Urothelium cell line (cell line): ENCODE measurements at regions not wholly inside any gene's neighbourhood (a gene's known extent, or its start where the extent isn't known, plus 50 kb on each side); places are given as distances from the start of the nearest gene placed in this dataset.
A peak's percentile ranks its signal among the peaks of the same experiment; 100 is the strongest.

ENCODE experiments used
- DNase-seq: peaks from one replicate; pipeline ENCODE4 v3.0.0; 2011; ENCODE audit warnings: low spot score, mixed read lengths
- FAIRE-seq: peaks from 2 replicates; lab custom pipeline; 2011; peaks lifted over from hg19 to GRCh38; lab: Jason Lieb, UNC

GRCh38 chr3:72257738-72258137 is 472.8 kb upstream of the PROK2 start:
- FAIRE-seq (no peak), DNase-seq (no peak)

- FAIRE-seq (no peak), DNase-seq (no peak)
These were observed 472.3 kb upstream of the PROK2 start for GRCh38 chr3:72257203-72257602.

- DNase-seq (no peak), FAIRE-seq (no peak)
These were observed 471.8 kb upstream of the PROK2 start for GRCh38 chr3:72256716-72257115.

- FAIRE-seq (no peak), DNase-seq (peak; percentile 76)
These were observed 471.0 kb upstream of the PROK2 start for GRCh38 chr3:72255791-72256559.

- DNase-seq (no peak), FAIRE-seq (no peak)
These were observed 470.2 kb upstream of the PROK2 start for GRCh38 chr3:72255191-72255590.

GRCh38 chr3:72254483-72254882 is 469.5 kb upstream of the PROK2 start:
- FAIRE-seq (no peak), DNase-seq (no peak)

GRCh38 chr3:72250725-72251124 is 465.8 kb upstream of the PROK2 start:
- DNase-seq, result no peak
- FAIRE-seq, result no peak

- DNase-seq, result no peak
These were observed 463.9 kb upstream of the PROK2 start for GRCh38 chr3:72248869-72249268.

GRCh38 chr3:72248389-72248761 is 463.4 kb upstream of the PROK2 start:
- FAIRE-seq (no peak), DNase-seq (no peak)

More at GRCh38 chr3:72248869-72249268, 463.9 kb upstream of the PROK2 start:
- no peak for FAIRE-seq

- DNase-seq (no peak), FAIRE-seq (no peak)
These were observed 462.9 kb upstream of the PROK2 start for GRCh38 chr3:72247645-72248388.

GRCh38 chr3:72247126-72247525 is 462.2 kb upstream of the PROK2 start:
- no peak for FAIRE-seq
- DNase-seq, result no peak

- DNase-seq, result no peak
- FAIRE-seq, result no peak
These were observed 461.7 kb upstream of the PROK2 start for GRCh38 chr3:72246685-72247084.

- no peak for FAIRE-seq
These were observed 460.3 kb upstream of the PROK2 start for GRCh38 chr3:72245183-72245811.

GRCh38 chr3:72244396-72244795 is 459.4 kb upstream of the PROK2 start:
- FAIRE-seq, result no peak
- no peak for DNase-seq

More at GRCh38 chr3:72245183-72245811, 460.3 kb upstream of the PROK2 start:
- no peak for DNase-seq

- no peak for DNase-seq
- no peak for FAIRE-seq
These were observed 457.4 kb upstream of the PROK2 start for GRCh38 chr3:72242326-72242725.

- no peak for DNase-seq
- no peak for FAIRE-seq
These were observed 456.6 kb upstream of the PROK2 start for GRCh38 chr3:72241525-72241924.

- DNase-seq, result no peak
- no peak for FAIRE-seq
These were observed 455.6 kb upstream of the PROK2 start for GRCh38 chr3:72240531-72240930.

GRCh38 chr3:72238801-72239200 is 453.9 kb upstream of the PROK2 start:
- DNase-seq (no peak), FAIRE-seq (no peak)

- DNase-seq (no peak), FAIRE-seq (no peak)
These were observed 453.2 kb upstream of the PROK2 start for GRCh38 chr3:72238010-72238691.

- DNase-seq, result no peak
- FAIRE-seq, result no peak
These were observed 452.7 kb upstream of the PROK2 start for GRCh38 chr3:72237679-72238009.

GRCh38 chr3:72234391-72234790 is 449.4 kb upstream of the PROK2 start:
- FAIRE-seq, result no peak
- peak; percentile 9 for DNase-seq
